Transverse colon (tissue), 4 donors: ENCODE measurements at regions not wholly inside any gene's neighbourhood (a gene's known extent, or its start where the extent isn't known, plus 50 kb on each side); places are given as distances from the start of the nearest gene placed in this dataset.

Experiments
- EP300 ChIP-seq: sonication (generic); formaldehyde crosslinking; IDR thresholded peaks from one replicate; pipeline ENCODE4 v1.6.1; 2017; ENCODE audit warnings: antibody characterized with exemption, low read depth
- POLR2A ChIP-seq: fragments of 450-650 bp; IDR thresholded peaks from one replicate; pipeline ENCODE4 v1.6.1; 2016; ENCODE audit warnings: antibody characterized with exemption, mild to moderate bottlenecking, moderate library complexity
- POLR2AphosphoS5 ChIP-seq, 3 donors: sonication (generic); formaldehyde crosslinking; IDR thresholded peaks; one replicate each; pipeline ENCODE4 v1.6.1; 2016; ENCODE audit warnings: antibody characterized with exemption in 3 of 3
- TF ChIP-seq, protein P1 (sequence below), 5 experiments: fragments of 200-600 bp in 3 of 5; fragments of 450-650 bp in 2 of 5; sonication (generic) in 3 of 5; IDR thresholded peaks; 1 replicate in 2 of 5; 2 replicates in 3 of 5; pipeline ENCODE4 v1.5.1; 2016 to 2017; ENCODE audit warnings: antibody characterized with exemption in 5 of 5, inconsistent platforms in 3 of 5, mild to moderate bottlenecking in 2 of 5, moderate library complexity in 1 of 5

DNA sequence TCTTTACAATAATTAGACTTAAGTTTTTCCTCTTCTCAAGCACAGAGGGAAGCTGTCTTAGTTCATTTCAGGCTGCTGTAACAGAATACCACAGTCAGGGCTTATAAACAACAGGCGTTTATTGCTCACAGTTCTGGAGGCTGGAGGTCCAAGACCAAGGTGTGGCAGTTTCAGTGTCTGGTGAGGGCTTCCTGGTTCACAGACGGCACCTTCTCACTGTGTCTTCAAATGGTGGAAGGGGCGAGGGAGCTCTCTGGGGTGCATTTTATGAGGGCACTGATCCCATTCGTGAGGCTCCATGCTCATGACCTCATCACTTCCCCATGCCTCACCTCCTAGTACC lies 115.7 kb upstream of the MXRA5 start:
- TF ChIP-seq, protein P1, sequence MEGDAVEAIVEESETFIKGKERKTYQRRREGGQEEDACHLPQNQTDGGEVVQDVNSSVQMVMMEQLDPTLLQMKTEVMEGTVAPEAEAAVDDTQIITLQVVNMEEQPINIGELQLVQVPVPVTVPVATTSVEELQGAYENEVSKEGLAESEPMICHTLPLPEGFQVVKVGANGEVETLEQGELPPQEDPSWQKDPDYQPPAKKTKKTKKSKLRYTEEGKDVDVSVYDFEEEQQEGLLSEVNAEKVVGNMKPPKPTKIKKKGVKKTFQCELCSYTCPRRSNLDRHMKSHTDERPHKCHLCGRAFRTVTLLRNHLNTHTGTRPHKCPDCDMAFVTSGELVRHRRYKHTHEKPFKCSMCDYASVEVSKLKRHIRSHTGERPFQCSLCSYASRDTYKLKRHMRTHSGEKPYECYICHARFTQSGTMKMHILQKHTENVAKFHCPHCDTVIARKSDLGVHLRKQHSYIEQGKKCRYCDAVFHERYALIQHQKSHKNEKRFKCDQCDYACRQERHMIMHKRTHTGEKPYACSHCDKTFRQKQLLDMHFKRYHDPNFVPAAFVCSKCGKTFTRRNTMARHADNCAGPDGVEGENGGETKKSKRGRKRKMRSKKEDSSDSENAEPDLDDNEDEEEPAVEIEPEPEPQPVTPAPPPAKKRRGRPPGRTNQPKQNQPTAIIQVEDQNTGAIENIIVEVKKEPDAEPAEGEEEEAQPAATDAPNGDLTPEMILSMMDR (IDR thresholded peaks at IDR 0.05): no peak
- no peak for TF ChIP-seq POLR2A
- no peak for TF ChIP-seq POLR2AphosphoS5 (IDR thresholded peaks at IDR 0.05)
- TF ChIP-seq EP300: no peak
